Ishikawa (cell line): ENCODE measurements at regions not wholly inside any gene's neighbourhood (a gene's known extent, or its start where the extent isn't known, plus 50 kb on each side); places are given as distances from the start of the nearest gene placed in this dataset.

ENCODE experiments used
- CEBPB ChIP-seq: IDR thresholded peaks from 2 replicates; pipeline ENCODE4 v1.6.1; 2012
- CREB1 ChIP-seq: IDR thresholded peaks from 2 replicates; pipeline ENCODE4 v1.6.1; 2012; ENCODE audit warnings: low read depth
- EGR1 ChIP-seq: IDR thresholded peaks from 2 replicates; pipeline ENCODE4 v1.6.1; 2012
- EP300 ChIP-seq: IDR thresholded peaks from 2 replicates; pipeline ENCODE4 v1.6.1; 2012; ENCODE audit warnings: borderline replicate concordance
- FOXM1 ChIP-seq: IDR thresholded peaks from 2 replicates; pipeline ENCODE4 v1.6.1; 2012; ENCODE audit warnings: low read depth, borderline replicate concordance
- MAX ChIP-seq: IDR thresholded peaks from 2 replicates; pipeline ENCODE4 v1.6.1; 2012
- NFIC ChIP-seq: IDR thresholded peaks from 2 replicates; pipeline ENCODE4 v1.6.1; 2012
- RAD21 ChIP-seq: IDR thresholded peaks from 2 replicates; pipeline ENCODE4 v1.6.1; 2012; ENCODE audit warnings: low read depth
- REST ChIP-seq: IDR thresholded peaks from 2 replicates; pipeline ENCODE4 v1.6.1; 2012; ENCODE audit warnings: low read depth, mild to moderate bottlenecking
- TAF1 ChIP-seq: IDR thresholded peaks from 2 replicates; pipeline ENCODE4 v1.6.1; 2012; ENCODE audit warnings: low read depth, mild to moderate bottlenecking
- TCF12 ChIP-seq: IDR thresholded peaks from 2 replicates; pipeline ENCODE4 v1.6.1; 2012; ENCODE audit warnings: low read depth
- TEAD4 ChIP-seq: IDR thresholded peaks from 2 replicates; pipeline ENCODE4 v1.6.1; 2012
- USF1 ChIP-seq: IDR thresholded peaks from 2 replicates; pipeline ENCODE4 v1.6.1; 2012
- YY1 ChIP-seq: IDR thresholded peaks from 2 replicates; pipeline ENCODE4 v1.6.1; 2012; ENCODE audit warnings: low read depth
- ZBTB7A ChIP-seq: IDR thresholded peaks from 2 replicates; pipeline ENCODE4 v1.6.1; 2012; ENCODE audit warnings: low read depth

GRCh38 chr2:145741636-145742035 is 1221.7 kb upstream of the ZEB2 start:
- TF ChIP-seq TEAD4 (no peak), TAF1 (no peak), CEBPB (no peak), EP300 (no peak), CREB1 (no peak), FOXM1 (no peak), TCF12 (no peak), YY1 (no peak), REST (no peak), ZBTB7A (no peak), MAX (no peak), EGR1 (no peak), NFIC (no peak), RAD21 (no peak), USF1 (no peak)

- TF ChIP-seq FOXM1 = no peak
- TF ChIP-seq TEAD4 = no peak
- TF ChIP-seq NFIC = no peak
- TF ChIP-seq MAX = no peak
- TF ChIP-seq YY1 = no peak
- TF ChIP-seq EP300 = no peak
- no peak for TF ChIP-seq TCF12
- TF ChIP-seq TAF1 = no peak
- TF ChIP-seq ZBTB7A = no peak
- no peak for TF ChIP-seq RAD21
- TF ChIP-seq REST = no peak
- no peak for TF ChIP-seq USF1
- TF ChIP-seq EGR1 = no peak
- no peak for TF ChIP-seq CREB1
- TF ChIP-seq CEBPB = no peak
Observed at GRCh38 chr2:145741181-145741580, 1221.3 kb upstream of the ZEB2 start.

- no peak for TF ChIP-seq ZBTB7A
- TF ChIP-seq NFIC = no peak
- TF ChIP-seq USF1 = no peak
- no peak for TF ChIP-seq TEAD4
- TF ChIP-seq EP300 = no peak
- TF ChIP-seq YY1 = no peak
- TF ChIP-seq CEBPB = no peak
- no peak for TF ChIP-seq REST
- TF ChIP-seq EGR1 = no peak
- TF ChIP-seq TAF1 = no peak
- TF ChIP-seq TCF12 = no peak
- TF ChIP-seq RAD21 = no peak
- TF ChIP-seq MAX = no peak
- no peak for TF ChIP-seq FOXM1
- TF ChIP-seq CREB1 = no peak
Observed at GRCh38 chr2:145740302-145740701, 1220.4 kb upstream of the ZEB2 start.

GRCh38 chr2:145739681-145740080 is 1219.8 kb upstream of the ZEB2 start:
- TF ChIP-seq FOXM1 (no peak), TCF12 (no peak), NFIC (no peak), MAX (no peak), YY1 (no peak), USF1 (no peak), CEBPB (no peak), EGR1 (no peak), TAF1 (no peak), CREB1 (no peak), TEAD4 (no peak), EP300 (no peak), ZBTB7A (no peak), REST (no peak), RAD21 (no peak)
